ENCODE measurements at regions not wholly inside any gene's neighbourhood (a gene's known extent, or its start where the extent isn't known, plus 50 kb on each side); places are given as distances from the start of the nearest gene placed in this dataset.

DNA sequence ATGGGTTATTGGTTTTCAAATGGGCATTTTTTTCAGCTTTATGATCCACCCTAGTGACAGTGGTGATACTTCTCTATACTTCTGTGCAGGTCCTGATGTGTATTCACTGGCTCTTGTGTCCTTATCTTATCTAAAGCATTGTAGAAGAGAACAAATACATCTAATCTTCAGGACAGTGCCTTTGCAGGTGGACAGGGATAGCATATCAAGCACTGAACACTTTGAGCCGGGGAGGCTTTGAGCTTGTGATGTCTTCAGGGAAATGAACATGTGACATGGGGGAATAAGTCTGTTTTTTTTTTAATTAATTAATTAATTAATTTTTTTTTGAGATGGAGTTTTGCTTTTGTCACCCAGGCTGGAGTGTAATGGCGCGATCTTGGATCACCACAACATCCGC lies 115.5 kb upstream of the KLF4 start:
- Histone ChIP-seq H3K4me1 (ENCODE audit: control insufficient read depth, extremely low read depth, insufficient read depth, low read length) (no peaks in the 10 kb centered on the region), H3K27ac (ENCODE audit: control insufficient read depth, insufficient read depth, low read length) (no peak overlapping the region), H3K9me1 (ENCODE audit: control insufficient read depth, extremely low read depth, insufficient read depth, low read length) (no peaks in the 10 kb centered on the region), H3K9me3 (ENCODE audit: control insufficient read depth, low read depth, low read length) (no peaks in the 10 kb centered on the region), H3K9ac (ENCODE audit: control insufficient read depth, extremely low read depth, insufficient read depth, low read length) (no peak overlapping the region), H3K4me2 (ENCODE audit: control insufficient read depth, extremely low read depth, insufficient read depth, low read depth, low read length) (no peak overlapping the region), H4K20me1 (ENCODE audit: control insufficient read depth, extremely low read depth, insufficient read depth, low read length) (no peaks in the 10 kb centered on the region), H3K27me3 (ENCODE audit: control insufficient read depth, extremely low read depth, insufficient read depth, low read length) (no peaks in the 10 kb centered on the region), H3K36me3 (ENCODE audit: control insufficient read depth in 2 of 2, extremely low read depth in 1 of 2, insufficient read depth in 2 of 2, low read length in 2 of 2) (no peaks in the 10 kb centered on the region), H3K4me3 (ENCODE audit: control insufficient read depth in 2 of 3, extremely low read depth in 1 of 3, insufficient read depth in 2 of 3, low read depth in 1 of 3, low read length in 3 of 3) (no peak overlapping the region), H3K79me2 (ENCODE audit: control insufficient read depth, insufficient read depth, low read length) (no peaks in the 10 kb centered on the region), H2AFZ (ENCODE audit: control insufficient read depth, low read length) (no peak overlapping the region)
- FAIRE-seq = no peak
- TF ChIP-seq, protein P1, sequence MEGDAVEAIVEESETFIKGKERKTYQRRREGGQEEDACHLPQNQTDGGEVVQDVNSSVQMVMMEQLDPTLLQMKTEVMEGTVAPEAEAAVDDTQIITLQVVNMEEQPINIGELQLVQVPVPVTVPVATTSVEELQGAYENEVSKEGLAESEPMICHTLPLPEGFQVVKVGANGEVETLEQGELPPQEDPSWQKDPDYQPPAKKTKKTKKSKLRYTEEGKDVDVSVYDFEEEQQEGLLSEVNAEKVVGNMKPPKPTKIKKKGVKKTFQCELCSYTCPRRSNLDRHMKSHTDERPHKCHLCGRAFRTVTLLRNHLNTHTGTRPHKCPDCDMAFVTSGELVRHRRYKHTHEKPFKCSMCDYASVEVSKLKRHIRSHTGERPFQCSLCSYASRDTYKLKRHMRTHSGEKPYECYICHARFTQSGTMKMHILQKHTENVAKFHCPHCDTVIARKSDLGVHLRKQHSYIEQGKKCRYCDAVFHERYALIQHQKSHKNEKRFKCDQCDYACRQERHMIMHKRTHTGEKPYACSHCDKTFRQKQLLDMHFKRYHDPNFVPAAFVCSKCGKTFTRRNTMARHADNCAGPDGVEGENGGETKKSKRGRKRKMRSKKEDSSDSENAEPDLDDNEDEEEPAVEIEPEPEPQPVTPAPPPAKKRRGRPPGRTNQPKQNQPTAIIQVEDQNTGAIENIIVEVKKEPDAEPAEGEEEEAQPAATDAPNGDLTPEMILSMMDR (optimal IDR thresholded peaks at IDR 0.05 in 1 of 3, IDR thresholded peaks at IDR 0.05 in 1 of 3, conservative IDR thresholded peaks at IDR 0.05 in 1 of 3; ENCODE audit: extremely low read depth in 1 of 3, insufficient read depth in 2 of 3, low read length in 3 of 3) = no peak
- no peak for TF ChIP-seq EZH2 (IDR thresholded peaks at IDR 0.05; ENCODE audit: low read length)
- DNase-seq (ENCODE audit: low read depth, low spot score) = no peak
- dilution Hi-C loops (cut with MboI; ENCODE audit: extremely low pct_ligation_motif_present, low sequenced_read_pairs) = no loop called here

DNA sequence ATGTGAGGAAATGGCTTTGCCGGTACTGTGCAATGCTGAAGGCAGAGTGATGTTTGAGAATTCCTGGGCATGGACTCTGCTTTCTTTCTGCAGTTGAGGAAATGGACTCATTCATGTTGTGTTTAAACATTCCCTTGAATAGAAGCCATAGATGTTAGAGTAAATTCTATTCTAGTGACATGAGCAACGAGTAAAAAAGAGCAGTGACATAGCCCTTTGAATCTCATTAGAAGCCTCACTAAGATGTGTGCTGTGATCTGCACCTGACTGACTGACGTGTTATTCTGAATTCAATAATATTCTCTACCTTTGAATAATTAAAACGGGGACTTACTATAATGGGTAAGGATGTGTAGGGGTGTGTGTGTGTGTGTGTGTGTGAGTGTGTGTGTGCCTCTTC lies 113.7 kb upstream of the KLF4 start:
- DNase-seq (ENCODE audit: low read depth, low spot score) = no peak
- H3K27ac ChIP-seq (ENCODE audit: control insufficient read depth, insufficient read depth, low read length) = no peak overlapping the region
- no peak overlapping the region for H3K4me2 ChIP-seq (ENCODE audit: control insufficient read depth, extremely low read depth, insufficient read depth, low read depth, low read length)
- H3K9ac ChIP-seq (ENCODE audit: control insufficient read depth, extremely low read depth, insufficient read depth, low read length) = no peak overlapping the region
- H3K79me2 ChIP-seq (ENCODE audit: control insufficient read depth, insufficient read depth, low read length) = no peaks in the 10 kb centered on the region
- no peak for TF ChIP-seq EZH2 (IDR thresholded peaks at IDR 0.05; ENCODE audit: low read length)
- TF ChIP-seq, protein P1 (optimal IDR thresholded peaks at IDR 0.05 in 1 of 3, IDR thresholded peaks at IDR 0.05 in 1 of 3, conservative IDR thresholded peaks at IDR 0.05 in 1 of 3; ENCODE audit: extremely low read depth in 1 of 3, insufficient read depth in 2 of 3, low read length in 3 of 3) = no peak
- H3K9me3 ChIP-seq (ENCODE audit: control insufficient read depth, low read depth, low read length) = no peaks in the 10 kb centered on the region
- dilution Hi-C loops (cut with MboI; ENCODE audit: extremely low pct_ligation_motif_present, low sequenced_read_pairs) = no loop called here
- H3K27me3 ChIP-seq (ENCODE audit: control insufficient read depth, extremely low read depth, insufficient read depth, low read length) = no peaks in the 10 kb centered on the region
- H2AFZ ChIP-seq (ENCODE audit: control insufficient read depth, low read length) = no peak overlapping the region
- H3K9me1 ChIP-seq (ENCODE audit: control insufficient read depth, extremely low read depth, insufficient read depth, low read length) = no peaks in the 10 kb centered on the region
- H3K4me1 ChIP-seq (ENCODE audit: control insufficient read depth, extremely low read depth, insufficient read depth, low read length) = no peaks in the 10 kb centered on the region
- no peaks in the 10 kb centered on the region for H4K20me1 ChIP-seq (ENCODE audit: control insufficient read depth, extremely low read depth, insufficient read depth, low read length)
- no peaks in the 10 kb centered on the region for H3K36me3 ChIP-seq (ENCODE audit: control insufficient read depth in 2 of 2, extremely low read depth in 1 of 2, insufficient read depth in 2 of 2, low read length in 2 of 2)
- no peak for FAIRE-seq
- no peak overlapping the region for H3K4me3 ChIP-seq (ENCODE audit: control insufficient read depth in 2 of 3, extremely low read depth in 1 of 3, insufficient read depth in 2 of 3, low read depth in 1 of 3, low read length in 3 of 3)

Measured in keratinocyte (primary cell).